Sigmoid colon (tissue), 4 donors: ENCODE measurements at regions not wholly inside any gene's neighbourhood (a gene's known extent, or its start where the extent isn't known, plus 50 kb on each side); places are given as distances from the start of the nearest gene placed in this dataset.

Experiments used
- POLR2AphosphoS5 ChIP-seq, 4 donors: sonication (generic); formaldehyde crosslinking; IDR thresholded peaks; one replicate each; pipeline ENCODE4 v1.6.1; 2017; ENCODE audit warnings: antibody characterized with exemption in 4 of 4
- TF ChIP-seq, protein P1 (sequence below), 4 experiments: fragments of 450-650 bp in 3 of 4; fragments of 200-600 bp in 1 of 4; IDR thresholded peaks; one replicate each; pipeline ENCODE4 v1.5.1; 2016 to 2019; ENCODE audit warnings: antibody characterized with exemption in 4 of 4, mild to moderate bottlenecking in 3 of 4, moderate library complexity in 2 of 4

DNA sequence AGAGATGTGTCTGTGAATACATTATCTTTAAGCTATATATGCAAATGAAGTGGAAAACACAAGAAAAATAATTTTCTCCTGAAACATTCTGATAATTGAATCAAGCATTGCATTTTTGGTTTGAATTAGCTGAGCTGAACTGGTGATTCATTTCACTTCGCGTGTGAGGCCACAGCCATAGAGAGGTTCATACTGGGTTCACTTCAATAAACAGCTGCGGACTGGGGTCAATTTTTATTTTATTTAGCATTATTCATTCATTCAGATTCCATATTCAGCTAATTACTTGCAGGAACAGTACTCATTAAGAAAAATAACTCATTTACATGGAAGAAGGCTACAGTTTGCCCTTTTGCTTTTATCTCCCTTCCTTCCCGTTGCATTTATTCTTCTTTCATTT, 195.2 kb upstream of the LRIG3 start:
- TF ChIP-seq, protein P1, sequence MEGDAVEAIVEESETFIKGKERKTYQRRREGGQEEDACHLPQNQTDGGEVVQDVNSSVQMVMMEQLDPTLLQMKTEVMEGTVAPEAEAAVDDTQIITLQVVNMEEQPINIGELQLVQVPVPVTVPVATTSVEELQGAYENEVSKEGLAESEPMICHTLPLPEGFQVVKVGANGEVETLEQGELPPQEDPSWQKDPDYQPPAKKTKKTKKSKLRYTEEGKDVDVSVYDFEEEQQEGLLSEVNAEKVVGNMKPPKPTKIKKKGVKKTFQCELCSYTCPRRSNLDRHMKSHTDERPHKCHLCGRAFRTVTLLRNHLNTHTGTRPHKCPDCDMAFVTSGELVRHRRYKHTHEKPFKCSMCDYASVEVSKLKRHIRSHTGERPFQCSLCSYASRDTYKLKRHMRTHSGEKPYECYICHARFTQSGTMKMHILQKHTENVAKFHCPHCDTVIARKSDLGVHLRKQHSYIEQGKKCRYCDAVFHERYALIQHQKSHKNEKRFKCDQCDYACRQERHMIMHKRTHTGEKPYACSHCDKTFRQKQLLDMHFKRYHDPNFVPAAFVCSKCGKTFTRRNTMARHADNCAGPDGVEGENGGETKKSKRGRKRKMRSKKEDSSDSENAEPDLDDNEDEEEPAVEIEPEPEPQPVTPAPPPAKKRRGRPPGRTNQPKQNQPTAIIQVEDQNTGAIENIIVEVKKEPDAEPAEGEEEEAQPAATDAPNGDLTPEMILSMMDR (IDR thresholded peaks at IDR 0.05), result no peak
- TF ChIP-seq POLR2AphosphoS5 (IDR thresholded peaks at IDR 0.05), result no peak
